Panc1 (cell line): ENCODE measurements at regions not wholly inside any gene's neighbourhood (a gene's known extent, or its start where the extent isn't known, plus 50 kb on each side); places are given as distances from the start of the nearest gene placed in this dataset.

Experiments used
- POLR2AphosphoS5 ChIP-seq: IDR thresholded peaks from 2 replicates; pipeline ENCODE4 v1.6.1; 2012; ENCODE audit warnings: mild to moderate bottlenecking, low read depth, low read length, moderate library complexity
- SIN3A ChIP-seq: IDR thresholded peaks from 2 replicates; pipeline ENCODE4 v1.6.1; 2012; ENCODE audit warnings: low read depth, mild to moderate bottlenecking, low read length, moderate library complexity, borderline replicate concordance; ENCODE audit not compliant: insufficient read depth
- TCF7L2 ChIP-seq: IDR thresholded peaks from 2 replicates; pipeline ENCODE4 v1.6.1; 2011; ENCODE audit warnings: mild to moderate bottlenecking, low read depth, low read length, inconsistent platforms
- TF ChIP-seq, protein P1 (sequence below): fragments of 450-650 bp; IDR thresholded peaks from 2 replicates; pipeline ENCODE4 v1.5.1; 2017; ENCODE audit warnings: mild to moderate bottlenecking
- TF ChIP-seq, protein P2 (sequence below), 2 experiments: IDR thresholded peaks; 2 replicates each; pipeline ENCODE4 v1.6.1; 2011 to 2012; ENCODE audit warnings: low read depth in 2 of 2, control low read depth in 1 of 2, low read length in 1 of 2, mild to moderate bottlenecking in 1 of 2, moderate library complexity in 1 of 2; ENCODE audit not compliant: insufficient read depth in 1 of 2

DNA sequence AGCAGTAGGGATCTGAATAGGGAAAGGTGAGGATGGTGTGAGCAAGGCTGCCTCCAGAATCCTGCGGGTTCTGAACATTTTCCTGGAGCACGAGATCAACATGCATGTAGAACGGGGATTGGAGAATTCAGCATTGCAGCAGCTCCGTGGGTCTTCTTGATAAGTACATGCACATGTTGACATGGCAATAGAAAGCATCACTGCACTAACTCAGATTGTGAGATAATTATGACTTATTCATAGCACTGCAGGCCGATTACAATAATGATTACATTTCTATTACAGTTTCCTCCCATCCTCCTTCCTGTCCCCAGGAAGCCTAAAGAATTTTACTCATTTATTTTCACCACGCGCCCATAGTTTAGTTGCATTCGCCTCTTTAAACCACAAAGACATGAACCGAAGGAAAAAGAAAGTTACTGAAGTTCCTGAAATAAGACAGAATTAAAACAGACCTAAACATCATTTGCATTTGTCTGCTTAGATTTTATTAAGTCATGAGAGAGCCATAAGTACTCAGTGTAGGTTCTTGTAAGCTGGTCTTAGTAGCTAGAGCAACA lies 61.3 kb upstream of the ARX start:
- TF ChIP-seq, protein P1, sequence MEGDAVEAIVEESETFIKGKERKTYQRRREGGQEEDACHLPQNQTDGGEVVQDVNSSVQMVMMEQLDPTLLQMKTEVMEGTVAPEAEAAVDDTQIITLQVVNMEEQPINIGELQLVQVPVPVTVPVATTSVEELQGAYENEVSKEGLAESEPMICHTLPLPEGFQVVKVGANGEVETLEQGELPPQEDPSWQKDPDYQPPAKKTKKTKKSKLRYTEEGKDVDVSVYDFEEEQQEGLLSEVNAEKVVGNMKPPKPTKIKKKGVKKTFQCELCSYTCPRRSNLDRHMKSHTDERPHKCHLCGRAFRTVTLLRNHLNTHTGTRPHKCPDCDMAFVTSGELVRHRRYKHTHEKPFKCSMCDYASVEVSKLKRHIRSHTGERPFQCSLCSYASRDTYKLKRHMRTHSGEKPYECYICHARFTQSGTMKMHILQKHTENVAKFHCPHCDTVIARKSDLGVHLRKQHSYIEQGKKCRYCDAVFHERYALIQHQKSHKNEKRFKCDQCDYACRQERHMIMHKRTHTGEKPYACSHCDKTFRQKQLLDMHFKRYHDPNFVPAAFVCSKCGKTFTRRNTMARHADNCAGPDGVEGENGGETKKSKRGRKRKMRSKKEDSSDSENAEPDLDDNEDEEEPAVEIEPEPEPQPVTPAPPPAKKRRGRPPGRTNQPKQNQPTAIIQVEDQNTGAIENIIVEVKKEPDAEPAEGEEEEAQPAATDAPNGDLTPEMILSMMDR: no peak
- TF ChIP-seq, protein P2, sequence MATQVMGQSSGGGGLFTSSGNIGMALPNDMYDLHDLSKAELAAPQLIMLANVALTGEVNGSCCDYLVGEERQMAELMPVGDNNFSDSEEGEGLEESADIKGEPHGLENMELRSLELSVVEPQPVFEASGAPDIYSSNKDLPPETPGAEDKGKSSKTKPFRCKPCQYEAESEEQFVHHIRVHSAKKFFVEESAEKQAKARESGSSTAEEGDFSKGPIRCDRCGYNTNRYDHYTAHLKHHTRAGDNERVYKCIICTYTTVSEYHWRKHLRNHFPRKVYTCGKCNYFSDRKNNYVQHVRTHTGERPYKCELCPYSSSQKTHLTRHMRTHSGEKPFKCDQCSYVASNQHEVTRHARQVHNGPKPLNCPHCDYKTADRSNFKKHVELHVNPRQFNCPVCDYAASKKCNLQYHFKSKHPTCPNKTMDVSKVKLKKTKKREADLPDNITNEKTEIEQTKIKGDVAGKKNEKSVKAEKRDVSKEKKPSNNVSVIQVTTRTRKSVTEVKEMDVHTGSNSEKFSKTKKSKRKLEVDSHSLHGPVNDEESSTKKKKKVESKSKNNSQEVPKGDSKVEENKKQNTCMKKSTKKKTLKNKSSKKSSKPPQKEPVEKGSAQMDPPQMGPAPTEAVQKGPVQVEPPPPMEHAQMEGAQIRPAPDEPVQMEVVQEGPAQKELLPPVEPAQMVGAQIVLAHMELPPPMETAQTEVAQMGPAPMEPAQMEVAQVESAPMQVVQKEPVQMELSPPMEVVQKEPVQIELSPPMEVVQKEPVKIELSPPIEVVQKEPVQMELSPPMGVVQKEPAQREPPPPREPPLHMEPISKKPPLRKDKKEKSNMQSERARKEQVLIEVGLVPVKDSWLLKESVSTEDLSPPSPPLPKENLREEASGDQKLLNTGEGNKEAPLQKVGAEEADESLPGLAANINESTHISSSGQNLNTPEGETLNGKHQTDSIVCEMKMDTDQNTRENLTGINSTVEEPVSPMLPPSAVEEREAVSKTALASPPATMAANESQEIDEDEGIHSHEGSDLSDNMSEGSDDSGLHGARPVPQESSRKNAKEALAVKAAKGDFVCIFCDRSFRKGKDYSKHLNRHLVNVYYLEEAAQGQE (IDR thresholded peaks at IDR 0.05; ENCODE audit: insufficient read depth in 1 of 2, low read depth in 2 of 2, low read length in 1 of 2): no peak
- TF ChIP-seq SIN3A (no peak), POLR2AphosphoS5 (no peak), TCF7L2 (no peak)
